HTR-8/SVneo (cell line): ENCODE measurements at regions not wholly inside any gene's neighbourhood (a gene's known extent, or its start where the extent isn't known, plus 50 kb on each side); places are given as distances from the start of the nearest gene placed in this dataset.

Experiments used
- DNase-seq: peaks from one replicate; pipeline ENCODE4 v3.0.0; 2011; ENCODE audit warnings: low spot score, mixed read lengths; ENCODE audit not compliant: insufficient read length
- FAIRE-seq: peaks from 2 replicates; lab custom pipeline; 2011; peaks lifted over from hg19 to GRCh38; lab: Jason Lieb, UNC

- FAIRE-seq (peak; percentile 26), DNase-seq (no peak)
Measured at GRCh38 chr6:43942011-43942442, 172.0 kb downstream of the VEGFA start.

DNA sequence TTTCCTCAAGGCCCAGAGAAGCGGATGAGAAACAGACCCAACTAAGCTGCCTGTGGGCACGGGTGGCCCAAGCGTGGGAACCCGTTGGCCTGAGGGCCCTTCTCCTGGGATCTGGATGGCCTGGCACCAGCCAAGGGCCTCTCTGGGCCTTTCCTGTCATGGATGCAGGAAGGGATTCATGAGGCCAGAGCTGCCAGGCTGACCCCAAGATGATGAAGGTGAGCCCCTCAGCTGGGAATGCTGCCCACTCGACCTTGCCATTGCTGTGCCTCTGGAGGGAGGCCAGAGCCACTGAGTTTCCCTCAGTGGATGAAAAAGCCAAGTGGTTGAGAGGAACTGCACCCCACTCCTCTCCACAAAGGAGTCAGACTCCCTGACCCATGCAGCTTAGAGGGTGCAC lies 171.2 kb downstream of the VEGFA start:
- no peak for FAIRE-seq
- DNase-seq, result no peak

DNA sequence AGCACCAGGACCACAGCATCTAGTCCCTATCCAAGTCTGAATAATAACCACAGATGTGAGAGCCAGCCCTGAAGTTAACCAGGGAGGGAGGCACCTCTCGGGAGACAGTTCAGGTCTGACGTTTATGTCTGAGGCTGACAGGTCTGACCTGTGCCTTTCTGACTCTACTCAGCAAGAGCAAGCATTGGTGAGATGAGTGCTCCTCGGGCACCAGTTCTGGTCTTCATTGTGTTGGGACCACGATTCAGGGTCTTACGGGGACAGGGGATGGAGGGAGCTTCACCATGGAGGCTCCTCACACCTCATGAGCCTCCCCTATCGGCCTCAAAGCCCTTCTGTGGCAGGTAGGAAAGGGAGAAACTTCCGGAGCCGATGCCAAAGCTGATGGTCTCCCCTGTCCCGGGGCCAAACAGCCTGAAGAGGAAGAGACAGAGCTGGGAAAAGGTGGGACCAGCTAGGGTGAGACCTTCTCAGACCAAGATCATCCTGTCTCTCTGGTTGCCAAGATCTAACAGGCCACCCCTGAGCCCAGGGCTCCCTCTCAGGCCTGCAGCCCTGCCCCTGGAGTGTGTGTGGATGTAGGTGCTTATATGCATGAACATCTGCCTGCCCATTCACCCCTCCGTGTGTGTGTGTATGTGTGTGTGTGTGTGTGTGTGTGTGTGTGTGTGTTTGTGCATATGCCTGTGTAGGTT lies 170.5 kb downstream of the VEGFA start:
- no peak for DNase-seq
- no peak for FAIRE-seq

DNA sequence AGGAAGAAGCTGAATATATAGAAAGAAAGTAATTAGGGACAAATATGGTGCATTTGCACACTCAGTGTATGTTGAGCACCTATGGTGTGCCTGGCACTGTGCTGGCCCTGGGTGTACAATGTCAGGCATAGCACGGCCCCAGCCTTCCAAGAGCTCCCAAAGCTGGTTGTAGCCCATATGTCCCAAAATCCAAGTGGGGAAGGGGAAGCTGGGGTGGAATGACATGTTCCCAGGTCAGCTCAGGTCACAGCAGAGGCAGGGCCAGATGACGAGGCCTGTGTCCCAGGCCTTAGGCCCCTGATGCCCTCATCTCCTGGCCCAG lies 170.0 kb downstream of the VEGFA start:
- DNase-seq (no peak), FAIRE-seq (no peak)

DNA sequence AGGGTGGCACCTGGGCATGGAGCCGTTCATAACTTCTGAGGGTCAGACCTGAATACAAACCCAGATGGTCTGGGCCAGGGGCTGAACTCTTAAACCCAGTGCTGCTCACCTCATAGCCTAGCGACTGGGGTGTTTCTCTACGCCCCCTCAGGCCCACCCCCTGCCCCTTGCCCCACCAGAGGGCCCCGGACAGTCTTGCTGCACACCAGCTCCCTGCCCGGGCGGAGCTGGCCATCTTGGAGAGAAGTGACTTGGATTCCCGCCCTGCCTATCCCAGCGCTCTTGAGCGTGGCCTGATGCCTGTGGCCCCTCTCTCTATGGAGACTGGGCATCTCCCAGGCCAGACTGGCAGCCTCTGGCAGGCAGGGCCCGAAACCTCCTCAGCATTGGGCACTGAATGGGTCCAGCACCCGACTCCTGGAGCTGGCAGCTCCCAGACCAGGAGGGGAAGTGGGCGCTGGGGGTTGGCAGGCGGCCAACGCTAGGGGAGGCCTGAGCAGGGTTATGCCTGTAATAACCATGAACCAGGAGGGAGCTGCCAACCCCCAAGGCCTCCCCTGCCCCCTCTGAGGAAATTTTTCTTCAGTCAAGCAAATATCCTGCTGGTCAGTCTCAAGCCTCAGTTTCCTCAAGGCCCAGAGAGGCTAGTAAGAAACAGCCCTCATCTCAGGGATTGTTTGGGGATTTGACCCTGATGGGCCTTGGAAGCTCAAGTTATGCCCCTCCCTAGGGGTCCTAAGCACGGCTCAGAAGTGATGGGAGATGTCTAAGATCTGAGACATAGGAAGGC lies 169.5 kb downstream of the VEGFA start:
- DNase-seq, result no peak
- no peak for FAIRE-seq

GRCh38 chr6:43938178-43939105 lies 168.4 kb downstream of the VEGFA start:
- FAIRE-seq, result no peak
- no peak for DNase-seq

DNA sequence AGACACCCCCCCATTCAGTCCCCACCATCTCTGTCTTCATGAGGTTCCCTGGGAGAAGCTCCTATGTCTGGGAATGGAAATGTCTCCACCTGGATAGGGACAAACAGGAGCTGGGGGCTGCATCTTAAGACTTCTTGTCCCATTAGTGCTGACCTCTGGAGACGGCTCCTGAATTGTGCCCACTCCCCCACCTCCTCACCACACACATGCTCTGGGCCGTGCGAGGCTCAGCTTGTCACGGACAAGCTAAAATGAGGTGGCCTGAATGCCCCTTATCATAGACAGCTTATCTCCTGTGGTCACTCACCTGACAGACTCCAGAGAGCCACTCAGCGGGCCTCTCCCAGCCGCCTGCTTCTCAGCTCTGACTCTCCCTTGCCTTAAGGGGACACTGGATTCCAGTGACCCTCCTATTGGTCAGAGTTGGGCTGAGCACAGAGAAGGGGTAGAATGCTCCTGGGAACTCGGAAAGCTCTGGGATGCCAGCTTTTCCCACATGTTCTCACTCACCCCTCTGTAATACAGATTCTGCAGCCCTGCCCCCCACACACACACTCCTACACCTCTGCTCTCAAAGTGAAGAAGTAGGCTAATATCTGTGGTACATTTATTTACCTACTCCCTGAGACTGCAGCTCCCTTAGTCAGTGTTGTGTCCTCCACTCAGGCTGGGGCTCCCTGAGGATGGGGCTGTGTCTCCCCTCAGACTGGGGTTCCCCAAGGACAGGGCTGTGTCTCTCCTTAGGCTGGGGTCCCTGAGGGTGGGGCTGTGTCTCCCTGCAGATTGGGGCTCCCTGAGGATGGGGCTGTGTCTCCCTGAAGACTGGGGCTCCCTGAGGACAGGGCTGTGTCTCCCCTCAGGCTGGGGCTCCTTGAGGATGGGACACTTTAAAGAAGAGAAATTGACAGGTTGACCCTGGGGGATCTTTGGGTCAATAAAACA lies 167.5 kb downstream of the VEGFA start:
- no peak for FAIRE-seq

DNA sequence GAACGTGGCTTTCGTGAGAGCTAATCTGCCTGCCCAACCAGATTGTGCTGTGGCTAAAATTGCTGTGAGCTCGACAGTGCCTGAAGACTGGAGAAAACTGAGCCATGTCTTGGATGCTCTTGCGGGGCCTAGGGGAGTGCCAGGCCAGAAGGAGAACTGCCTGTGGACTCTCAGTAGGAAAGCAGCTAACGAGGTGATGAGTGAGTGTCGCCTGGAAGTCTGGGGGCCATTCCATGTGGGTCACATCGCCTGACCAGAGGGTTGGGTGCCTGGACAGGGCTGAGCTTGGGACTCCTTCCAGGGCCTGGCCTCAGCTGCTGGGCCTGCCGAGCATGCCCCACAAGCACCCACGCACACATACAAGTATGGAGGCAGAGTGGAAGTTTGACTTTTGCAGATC lies 166.5 kb downstream of the VEGFA start:
- FAIRE-seq (no peak), DNase-seq (no peak)

More for the DNA sequence above, 167.5 kb downstream of the VEGFA start:
- DNase-seq, result no peak

- no peak for FAIRE-seq
Measured at GRCh38 chr6:43935921-43936439, 166.0 kb downstream of the VEGFA start.

DNA sequence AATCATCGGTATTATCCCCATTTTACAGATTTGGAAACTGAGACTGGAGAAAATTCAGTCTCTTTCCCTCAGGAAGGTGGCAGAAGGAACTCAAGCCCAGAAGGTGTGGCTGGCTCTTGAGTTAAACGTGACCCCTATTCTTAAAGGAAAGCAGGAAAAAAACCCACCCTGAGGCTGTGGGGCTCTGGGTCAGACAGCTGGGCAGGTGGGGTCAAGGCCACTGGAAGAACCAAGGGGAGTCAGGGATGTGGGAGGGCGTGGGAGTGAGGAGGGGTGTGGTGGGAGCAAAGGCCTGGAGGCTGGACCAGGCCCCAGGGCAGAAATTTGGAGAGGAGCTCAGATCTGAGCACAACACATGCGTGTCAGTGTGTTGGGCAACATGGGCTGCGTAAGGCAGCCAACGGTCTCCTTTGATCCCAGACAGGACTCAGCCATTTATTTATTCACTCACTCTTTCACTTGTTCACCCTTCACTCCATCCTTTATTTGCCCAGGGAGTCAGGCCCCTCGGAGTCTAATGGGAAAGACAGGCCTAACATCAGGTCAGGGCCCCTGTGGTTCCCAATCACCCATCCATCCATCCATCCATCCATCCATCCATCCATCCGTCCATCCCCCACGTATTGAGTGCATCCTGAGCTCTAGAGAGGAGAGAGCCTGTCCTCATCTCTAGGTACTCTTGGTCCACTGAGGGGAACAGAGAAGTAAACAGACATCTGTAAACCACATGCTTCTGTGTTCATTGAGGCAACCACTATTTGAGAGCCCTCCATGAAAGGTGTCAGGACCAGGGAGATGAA lies 165.0 kb downstream of the VEGFA start:
- FAIRE-seq (no peak), DNase-seq (no peak)

More at GRCh38 chr6:43935921-43936439, 166.0 kb downstream of the VEGFA start:
- DNase-seq, result no peak

DNA sequence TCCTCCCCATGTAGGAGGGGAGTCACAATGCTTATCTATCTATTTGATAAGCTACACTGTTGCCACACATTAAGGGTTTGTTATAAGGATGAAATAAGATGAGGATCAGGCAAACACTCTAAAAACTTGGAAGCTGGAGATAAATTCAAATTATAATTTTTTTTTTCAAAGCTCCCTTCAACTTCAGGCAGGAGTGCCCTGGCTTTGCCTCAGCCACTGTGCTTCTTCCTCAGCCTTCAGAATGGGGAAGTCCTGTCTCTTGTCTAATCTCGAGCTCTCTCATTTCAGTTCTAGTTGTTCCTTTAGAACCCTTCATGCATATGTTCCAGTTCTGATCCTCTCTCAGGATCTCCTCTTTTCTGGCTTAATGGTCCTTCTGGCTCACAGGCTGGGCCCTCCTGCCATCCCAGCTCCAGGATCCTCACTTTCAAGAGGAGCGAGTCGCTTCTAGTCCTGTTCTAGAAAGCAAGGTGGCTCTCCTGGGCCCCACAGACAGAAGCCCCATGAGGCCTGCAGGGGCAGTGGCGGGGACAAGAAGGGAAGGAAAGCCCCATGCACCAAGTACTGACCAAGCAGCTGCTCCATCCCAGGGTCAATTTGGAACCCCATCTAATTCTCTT lies 164.3 kb downstream of the VEGFA start:
- no peak for FAIRE-seq

GRCh38 chr6:43933148-43933885 lies 163.3 kb downstream of the VEGFA start:
- FAIRE-seq, result no peak
- DNase-seq, result no peak

More for the DNA sequence above, 164.3 kb downstream of the VEGFA start:
- no peak for DNase-seq

DNA sequence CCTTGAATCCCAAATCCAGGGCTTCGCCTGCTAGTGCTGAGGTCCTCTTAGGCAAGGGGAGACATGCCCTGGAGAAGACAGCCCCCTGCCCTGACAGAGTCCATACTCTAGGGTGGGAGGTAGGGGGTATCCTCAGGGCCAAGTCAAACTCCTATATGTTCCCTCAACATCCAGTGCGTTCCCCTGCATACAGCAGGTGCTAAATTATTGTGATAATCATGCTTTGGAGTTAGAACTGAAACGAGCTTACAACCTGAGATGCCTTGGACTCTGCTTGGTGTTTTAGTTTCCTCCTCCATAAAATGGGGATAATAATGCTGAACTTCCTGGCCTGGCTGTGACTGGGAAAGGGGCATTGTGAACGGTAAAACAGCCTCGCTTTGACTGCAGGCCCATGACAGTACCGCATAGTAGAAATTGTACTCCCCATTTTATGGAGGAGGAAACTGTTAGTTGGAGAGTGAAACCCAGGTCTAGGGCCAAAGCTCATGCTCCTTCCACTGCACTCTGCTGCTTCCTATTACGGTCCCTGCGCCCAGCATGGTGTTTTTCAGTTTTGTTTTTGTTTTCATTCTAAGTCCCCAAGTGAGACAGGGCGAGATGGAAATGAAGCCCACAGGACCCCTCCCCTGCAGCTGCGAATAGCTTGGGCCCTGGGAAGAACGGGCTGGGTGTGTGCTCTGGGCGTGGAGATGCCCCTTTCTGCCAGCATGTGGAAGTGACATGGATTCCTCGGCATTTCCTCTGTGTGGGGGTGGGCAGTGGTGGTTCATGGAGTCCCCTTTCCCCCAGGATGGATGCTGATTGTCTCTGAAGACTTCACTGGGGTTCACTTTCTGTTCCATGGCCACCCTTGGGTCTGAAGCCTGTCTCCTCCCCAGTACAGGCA lies 162.5 kb downstream of the VEGFA start:
- FAIRE-seq (no peak), DNase-seq (no peak)

- no peak for FAIRE-seq
- no peak for DNase-seq
Measured at GRCh38 chr6:43931201-43931600, 161.2 kb downstream of the VEGFA start.

DNA sequence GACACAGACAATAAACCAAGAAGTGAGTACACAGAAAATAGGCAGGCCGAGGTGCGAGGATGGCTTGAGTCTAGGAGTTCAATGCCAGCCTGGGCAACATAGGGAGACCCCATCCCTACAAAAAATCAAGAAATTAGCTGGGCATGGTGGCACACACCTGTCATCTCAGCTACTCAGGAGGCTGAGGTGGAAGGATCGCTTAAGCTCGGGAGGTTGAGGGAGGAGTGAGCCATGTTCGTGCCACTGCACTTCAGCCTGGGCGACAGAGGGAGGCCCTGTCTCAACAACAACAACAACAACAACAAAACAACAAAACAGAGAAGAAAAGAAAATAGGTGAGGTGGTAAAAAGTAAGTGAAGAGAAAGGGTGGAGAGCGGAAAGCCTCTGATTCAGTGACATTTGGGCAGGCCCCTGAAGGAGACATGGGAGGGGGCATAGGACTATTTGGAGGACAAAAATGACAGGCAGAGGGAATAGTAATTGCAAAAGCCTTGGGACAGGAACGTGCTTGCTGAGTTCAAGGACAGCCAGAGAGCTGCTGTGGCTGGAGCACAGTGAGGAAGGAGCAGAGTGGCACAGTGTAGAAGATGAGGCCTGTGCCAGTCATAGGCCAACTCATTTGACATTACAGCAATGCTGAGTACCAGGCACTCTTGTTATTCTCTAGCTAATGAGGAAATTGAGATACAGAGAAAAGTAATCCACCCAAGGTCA lies 160.6 kb downstream of the VEGFA start:
- FAIRE-seq (no peak), DNase-seq (no peak)

- no peak for FAIRE-seq
- DNase-seq, result no peak
Measured at GRCh38 chr6:43929511-43929910, 159.5 kb downstream of the VEGFA start.
